KOPT-K1 (cell line): ENCODE measurements at regions not wholly inside any gene's neighbourhood (a gene's known extent, or its start where the extent isn't known, plus 50 kb on each side); places are given as distances from the start of the nearest gene placed in this dataset.

Experiments
- H3K27ac ChIP-seq: fragments of 200-600 bp; sonication (generic); 2 replicates; pipeline ENCODE4 v1.5.1; 2016; ENCODE audit warnings: antibody characterized with exemption, mild to moderate bottlenecking, low read depth, low read length; ENCODE audit not compliant: poor library complexity, severe bottlenecking
- H3K36me3 ChIP-seq: fragments of 200-600 bp; sonication (generic); 2 replicates; pipeline ENCODE4 v1.5.1; 2017; ENCODE audit warnings: antibody characterized with exemption, mild to moderate bottlenecking, low read length, moderate library complexity; ENCODE audit not compliant: insufficient read depth
- H3K9me3 ChIP-seq: fragments of 200-600 bp; sonication (generic); 2 replicates; pipeline ENCODE4 v1.5.1; 2017; ENCODE audit warnings: antibody characterized with exemption, low read length, mild to moderate bottlenecking; ENCODE audit not compliant: insufficient read depth, poor library complexity, severe bottlenecking

DNA sequence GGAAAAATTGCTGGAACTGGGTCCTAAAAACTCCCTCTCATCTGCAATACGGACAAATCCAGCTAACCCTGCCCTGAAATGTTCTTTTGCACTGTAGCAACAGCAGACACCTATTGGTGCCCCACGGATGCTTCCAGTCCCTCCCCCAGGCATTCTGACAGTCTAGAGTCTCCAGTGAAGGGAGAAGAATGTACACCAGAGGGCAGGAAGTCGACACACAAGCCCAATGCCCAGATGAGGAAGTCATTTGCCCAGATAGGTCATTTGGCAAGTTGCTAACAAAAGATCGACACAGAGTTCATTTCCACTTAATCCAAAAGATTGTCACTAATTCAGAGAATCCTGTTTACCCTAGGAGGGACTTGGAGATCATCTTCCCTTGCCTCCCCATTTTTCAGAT lies 293.0 kb upstream of the PRDM1 start:
- Histone ChIP-seq H3K9me3 (no peaks in the 10 kb centered on the region), H3K27ac (no peak overlapping the region), H3K36me3 (no peaks in the 10 kb centered on the region)

DNA sequence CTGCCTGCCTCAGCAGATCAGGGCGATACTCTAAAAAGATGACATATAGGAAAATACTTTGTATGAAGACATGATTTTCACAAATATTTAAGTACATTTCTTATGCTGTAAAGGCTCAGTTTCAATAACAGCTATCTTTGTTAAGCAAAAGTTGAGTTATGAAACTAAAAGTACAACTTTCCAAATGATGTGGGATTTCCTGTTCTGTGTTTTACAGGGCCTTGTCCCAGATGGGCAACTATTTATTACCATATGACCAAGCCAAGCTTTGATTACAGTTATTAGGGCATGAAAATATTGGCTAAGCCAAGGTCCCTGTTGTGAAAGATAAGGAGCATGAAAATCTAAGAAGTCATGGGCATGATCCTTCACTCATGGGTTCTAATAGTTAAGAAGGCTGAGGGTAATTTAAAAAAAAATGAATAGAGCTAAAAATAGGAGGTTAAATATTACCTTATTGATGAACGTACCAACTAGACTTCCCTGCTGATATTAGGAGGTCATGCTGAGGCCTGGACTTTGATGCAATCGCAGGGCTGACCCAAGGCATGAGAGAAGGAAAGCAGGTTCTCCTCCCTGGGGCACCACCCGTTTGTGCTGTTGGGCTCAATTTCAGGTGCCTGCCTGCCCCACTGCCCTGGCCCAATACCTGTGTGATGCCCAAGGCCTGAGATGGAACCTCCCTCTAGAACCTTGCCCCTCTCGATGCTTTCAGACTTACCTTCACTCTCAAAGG lies 294.4 kb upstream of the PRDM1 start:
- Histone ChIP-seq H3K36me3 (no peaks in the 10 kb centered on the region), H3K27ac (no peak overlapping the region), H3K9me3 (no peaks in the 10 kb centered on the region)

DNA sequence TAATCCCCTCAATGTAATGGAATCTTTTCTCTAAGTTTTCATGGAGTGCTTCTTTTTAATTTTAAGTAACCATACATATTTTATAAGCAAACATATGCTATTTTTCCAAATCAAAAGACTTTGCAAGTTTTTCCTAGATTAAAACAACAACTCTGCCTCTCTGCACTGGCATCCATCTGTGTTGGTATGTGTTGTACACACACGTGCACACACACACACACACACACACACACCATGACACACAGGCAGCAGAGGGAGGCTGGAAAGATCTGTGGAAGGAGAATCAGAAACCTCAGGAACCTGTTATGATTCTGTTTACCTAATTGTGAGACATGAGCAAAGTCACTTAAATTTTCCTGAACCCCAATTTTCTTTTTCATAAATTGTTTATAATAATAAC lies 295.0 kb upstream of the PRDM1 start:
- no peaks in the 10 kb centered on the region for H3K36me3 ChIP-seq
- no peak overlapping the region for H3K27ac ChIP-seq
- no peaks in the 10 kb centered on the region for H3K9me3 ChIP-seq

DNA sequence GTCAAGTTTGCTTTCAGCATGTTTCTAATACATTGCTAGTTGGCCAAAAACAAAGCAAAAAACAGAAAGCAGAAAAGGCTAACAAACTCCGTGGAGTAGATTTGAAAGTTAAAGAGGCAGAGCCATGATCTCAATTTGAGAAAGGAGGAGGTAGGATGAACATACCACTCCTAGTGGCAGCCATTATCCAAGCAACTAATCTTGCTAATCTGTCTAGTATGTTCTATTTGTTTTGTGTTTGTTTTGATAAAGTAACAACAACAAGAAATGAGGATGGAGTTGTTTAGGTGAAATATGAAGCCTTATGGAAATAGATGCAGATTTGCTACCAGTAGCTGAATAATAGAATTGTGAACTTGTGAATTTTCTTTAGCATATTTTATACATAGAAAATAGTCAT lies 295.5 kb upstream of the PRDM1 start:
- Histone ChIP-seq H3K36me3 (no peaks in the 10 kb centered on the region), H3K9me3 (no peaks in the 10 kb centered on the region), H3K27ac (no peak overlapping the region)

DNA sequence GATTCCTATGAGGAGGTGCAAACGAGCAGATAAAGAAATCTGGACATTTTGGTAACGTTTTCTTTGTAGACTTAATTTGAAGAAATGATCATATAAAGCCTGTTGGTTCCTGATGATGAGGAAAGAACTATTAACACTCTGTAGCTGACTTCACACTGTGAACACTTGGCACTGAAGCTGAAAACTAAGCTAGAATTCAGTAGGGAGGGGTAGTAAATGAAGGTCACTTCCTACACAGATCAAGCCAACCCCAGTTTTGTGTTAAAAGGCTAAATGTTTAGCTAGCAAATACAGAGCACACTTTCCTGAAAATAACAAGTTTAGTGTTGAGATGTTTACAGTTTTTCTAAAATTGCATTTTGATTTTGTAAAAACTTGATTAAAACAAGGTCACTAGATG lies 296.2 kb upstream of the PRDM1 start:
- H3K9me3 ChIP-seq: no peaks in the 10 kb centered on the region
- H3K27ac ChIP-seq: no peak overlapping the region
- no peaks in the 10 kb centered on the region for H3K36me3 ChIP-seq

DNA sequence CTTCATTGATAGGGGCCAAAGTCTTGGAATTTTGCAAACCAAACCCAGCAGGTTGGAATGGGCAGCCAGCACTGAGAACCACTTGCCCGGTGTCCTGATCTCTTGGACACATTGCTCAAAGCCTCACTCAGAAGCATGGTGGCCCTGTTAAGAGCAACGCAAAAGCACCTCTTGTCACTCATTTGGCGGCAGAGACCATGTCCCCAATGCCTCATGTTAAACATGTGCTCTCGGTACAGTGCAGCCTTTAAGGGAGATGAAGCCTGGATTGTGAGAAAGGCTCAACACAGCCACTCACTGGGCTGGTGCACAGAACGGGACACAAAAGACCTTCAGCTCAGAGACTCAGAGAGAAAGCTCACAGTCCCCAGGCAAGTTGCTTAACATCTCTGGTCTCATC lies 298.4 kb upstream of the PRDM1 start:
- no peaks in the 10 kb centered on the region for H3K36me3 ChIP-seq
- no peak overlapping the region for H3K27ac ChIP-seq
- no peaks in the 10 kb centered on the region for H3K9me3 ChIP-seq

DNA sequence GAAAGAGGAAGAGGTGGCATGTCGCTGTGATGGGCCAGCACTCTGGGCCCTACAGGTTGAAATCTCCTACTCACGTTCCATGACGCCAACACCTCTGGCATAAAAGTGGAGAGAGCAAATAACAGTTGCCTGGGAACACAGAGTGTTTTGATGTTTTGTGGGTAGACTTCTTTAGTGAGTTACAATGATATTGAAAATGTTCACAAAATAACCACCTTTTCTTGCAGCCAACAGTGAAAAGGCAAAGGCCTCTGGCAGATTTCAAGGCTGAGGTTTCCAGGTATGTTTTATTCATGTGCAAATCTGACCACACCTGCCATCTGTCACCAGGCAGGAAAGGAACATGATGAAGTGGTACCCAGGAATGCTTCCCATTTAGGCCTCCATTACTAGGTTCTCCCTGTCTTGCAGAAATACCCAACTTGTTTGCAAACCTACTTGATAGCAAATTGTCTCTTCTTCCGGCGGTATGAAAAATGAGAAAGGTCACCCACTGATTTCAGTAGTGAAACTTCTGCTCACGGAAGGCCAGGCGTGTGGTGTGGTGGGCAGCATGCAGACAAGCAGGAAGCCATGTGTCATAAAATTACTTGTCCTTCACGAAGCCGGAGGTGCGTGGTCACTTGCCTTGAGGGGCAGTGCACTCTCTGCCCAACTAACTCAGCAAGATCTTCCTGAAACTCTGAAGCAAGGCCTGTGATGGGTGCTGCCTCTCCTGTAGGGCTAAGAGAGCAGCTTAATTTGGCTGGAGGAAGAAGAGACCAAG lies 299.1 kb upstream of the PRDM1 start:
- H3K36me3 ChIP-seq: no peaks in the 10 kb centered on the region
- no peaks in the 10 kb centered on the region for H3K9me3 ChIP-seq
- no peak overlapping the region for H3K27ac ChIP-seq

DNA sequence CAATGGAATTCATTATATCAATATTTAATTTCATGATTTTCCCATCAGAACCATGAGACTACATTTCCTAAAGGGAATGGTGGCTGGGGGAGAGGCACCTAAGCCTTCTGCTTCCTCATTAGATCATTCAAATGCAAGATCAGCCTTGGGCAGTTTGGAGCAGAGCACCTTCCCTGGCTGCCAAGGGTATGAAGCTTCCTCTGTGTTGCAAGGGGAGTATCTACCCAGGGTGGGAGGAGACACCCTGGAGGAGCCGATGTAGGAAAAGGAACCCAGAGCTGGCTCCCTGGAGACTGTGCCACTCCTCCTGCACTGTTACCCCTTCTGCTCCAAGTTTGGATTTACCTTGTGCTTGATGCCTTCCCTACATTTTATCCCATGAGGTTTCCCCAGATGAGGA lies 299.7 kb upstream of the PRDM1 start:
- Histone ChIP-seq H3K36me3 (no peaks in the 10 kb centered on the region), H3K9me3 (no peaks in the 10 kb centered on the region), H3K27ac (no peak overlapping the region)

DNA sequence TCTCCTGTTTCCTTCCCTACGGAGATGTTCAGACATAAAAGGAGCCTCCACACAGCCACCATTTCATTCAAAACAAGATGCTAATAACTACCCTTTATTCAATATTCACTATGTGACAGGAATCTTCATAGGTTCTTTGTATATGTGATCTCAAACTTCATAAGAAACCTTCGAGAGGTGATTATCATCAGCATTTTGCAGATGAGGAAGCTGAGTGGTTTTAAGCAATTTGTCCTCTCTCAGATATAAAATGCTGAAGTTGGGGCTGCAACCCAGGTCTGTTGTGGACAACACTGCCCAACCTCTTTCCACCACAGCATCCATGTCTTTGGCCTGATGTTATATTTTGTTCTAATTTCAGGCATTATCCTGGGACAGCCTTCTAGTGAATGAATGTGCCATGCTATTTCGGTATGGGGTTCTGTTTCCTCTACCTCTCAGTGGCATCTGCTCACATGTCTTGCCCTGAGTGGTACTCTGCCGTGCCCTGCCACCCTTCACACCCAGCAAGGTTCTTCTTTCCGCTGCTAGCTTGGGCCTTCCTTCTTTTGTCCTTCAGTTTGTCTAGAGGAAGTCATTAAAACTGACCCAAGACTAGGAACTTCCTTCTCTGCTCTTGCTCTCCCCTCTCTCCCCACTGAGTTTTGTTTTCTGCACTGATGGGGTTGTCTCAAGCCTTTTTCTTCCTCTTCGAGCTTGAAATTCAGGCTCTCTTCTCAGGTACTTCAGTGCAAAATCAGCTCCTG lies 300.9 kb upstream of the PRDM1 start:
- H3K27ac ChIP-seq: no peak overlapping the region
- H3K36me3 ChIP-seq: no peaks in the 10 kb centered on the region

DNA sequence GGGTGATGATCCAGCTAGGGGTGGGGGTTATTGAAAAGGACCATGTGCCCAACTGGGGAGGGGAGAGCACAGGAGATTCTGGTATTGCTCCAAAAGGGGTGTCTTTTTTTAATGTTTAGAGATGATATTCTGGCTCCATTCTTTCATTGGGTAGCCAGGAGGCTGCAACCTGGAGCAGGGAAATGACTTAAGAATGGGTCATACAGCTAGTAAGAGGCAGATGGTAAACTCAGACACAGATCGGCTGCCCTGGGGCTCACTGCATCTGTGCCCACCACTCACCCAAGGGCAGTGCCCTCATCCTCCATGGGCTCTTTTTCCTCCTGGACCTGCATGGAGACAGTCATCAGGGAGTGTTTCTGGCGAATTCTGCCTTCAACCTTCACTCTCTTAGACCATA lies 302.0 kb upstream of the PRDM1 start:
- H3K36me3 ChIP-seq: no peaks in the 10 kb centered on the region
- H3K9me3 ChIP-seq: no peaks in the 10 kb centered on the region
- no peak overlapping the region for H3K27ac ChIP-seq

More for the DNA sequence above, 300.9 kb upstream of the PRDM1 start:
- no peaks in the 10 kb centered on the region for H3K9me3 ChIP-seq

DNA sequence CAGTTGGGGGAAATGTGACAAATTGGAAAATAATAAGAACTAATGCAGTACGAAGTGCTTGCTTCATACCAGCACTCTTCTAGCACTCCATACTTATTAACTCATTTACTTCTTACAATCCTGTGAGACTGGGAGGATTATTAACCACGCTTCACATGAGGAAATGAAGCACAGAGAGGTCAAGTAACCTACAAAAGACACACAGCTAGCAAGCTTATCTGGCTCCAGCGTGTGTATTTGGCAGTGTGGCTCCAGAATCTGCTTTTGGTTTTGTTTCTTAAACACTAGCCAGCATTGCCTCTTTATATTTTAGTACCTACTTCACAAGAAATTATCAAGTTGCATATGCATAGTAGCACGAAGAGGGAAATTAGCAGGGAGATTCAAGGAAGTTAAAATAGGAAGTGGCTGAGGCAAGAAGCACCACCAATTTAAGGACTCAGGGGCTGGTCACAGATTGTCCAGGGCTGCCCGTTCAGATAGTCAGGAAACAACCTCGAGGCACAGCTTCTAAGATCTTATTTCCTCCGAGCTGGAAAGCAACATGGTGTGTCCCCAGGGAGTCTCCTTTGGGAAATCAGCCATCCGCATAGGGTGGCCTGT lies 302.7 kb upstream of the PRDM1 start:
- no peak overlapping the region for H3K27ac ChIP-seq
- no peaks in the 10 kb centered on the region for H3K9me3 ChIP-seq
- H3K36me3 ChIP-seq: no peaks in the 10 kb centered on the region

DNA sequence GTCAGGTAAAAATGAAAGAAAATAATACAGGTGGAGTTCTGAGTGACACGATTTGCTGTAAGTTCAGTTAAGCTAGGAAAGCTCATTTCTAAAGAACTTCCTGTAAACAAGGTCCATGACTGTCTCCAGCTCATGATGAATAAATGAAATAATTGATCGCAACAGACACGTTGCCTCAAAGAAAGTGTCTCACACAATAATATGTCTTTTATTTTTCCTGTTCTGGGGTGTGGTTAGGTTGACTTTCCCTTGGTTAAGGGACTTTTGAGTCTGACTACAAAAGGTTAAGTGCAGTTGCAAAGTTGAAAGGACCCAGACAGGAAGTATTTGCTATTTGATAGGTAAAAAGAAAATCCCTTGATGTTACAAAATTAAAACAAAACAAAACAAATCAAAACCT lies 304.2 kb upstream of the PRDM1 start:
- Histone ChIP-seq H3K36me3 (no peaks in the 10 kb centered on the region), H3K9me3 (peaks cover 8% of the 10 kb centered on the region), H3K27ac (peak overlapping the region; percentile 51)

DNA sequence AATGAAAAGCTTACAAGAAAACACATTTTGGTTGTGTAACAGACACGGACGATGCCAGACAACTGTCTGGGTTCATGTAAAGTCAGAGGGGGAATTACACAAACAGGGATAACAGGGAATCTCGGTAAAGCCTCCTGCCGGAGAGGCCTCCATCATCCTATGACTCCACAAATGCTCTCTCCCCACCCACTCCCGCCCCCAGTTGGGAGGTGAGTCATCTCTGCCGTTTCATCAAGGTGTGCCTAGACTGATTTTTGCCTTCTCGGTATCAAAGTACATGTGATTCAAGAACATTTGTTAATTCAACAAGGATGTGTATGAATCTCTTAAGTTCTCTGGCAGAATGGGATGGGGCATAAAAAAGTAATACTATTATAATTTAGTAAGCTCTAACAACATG lies 304.9 kb upstream of the PRDM1 start:
- Histone ChIP-seq H3K9me3 (peaks cover 8% of the 10 kb centered on the region), H3K27ac (peak overlapping the region; percentile 51)

DNA sequence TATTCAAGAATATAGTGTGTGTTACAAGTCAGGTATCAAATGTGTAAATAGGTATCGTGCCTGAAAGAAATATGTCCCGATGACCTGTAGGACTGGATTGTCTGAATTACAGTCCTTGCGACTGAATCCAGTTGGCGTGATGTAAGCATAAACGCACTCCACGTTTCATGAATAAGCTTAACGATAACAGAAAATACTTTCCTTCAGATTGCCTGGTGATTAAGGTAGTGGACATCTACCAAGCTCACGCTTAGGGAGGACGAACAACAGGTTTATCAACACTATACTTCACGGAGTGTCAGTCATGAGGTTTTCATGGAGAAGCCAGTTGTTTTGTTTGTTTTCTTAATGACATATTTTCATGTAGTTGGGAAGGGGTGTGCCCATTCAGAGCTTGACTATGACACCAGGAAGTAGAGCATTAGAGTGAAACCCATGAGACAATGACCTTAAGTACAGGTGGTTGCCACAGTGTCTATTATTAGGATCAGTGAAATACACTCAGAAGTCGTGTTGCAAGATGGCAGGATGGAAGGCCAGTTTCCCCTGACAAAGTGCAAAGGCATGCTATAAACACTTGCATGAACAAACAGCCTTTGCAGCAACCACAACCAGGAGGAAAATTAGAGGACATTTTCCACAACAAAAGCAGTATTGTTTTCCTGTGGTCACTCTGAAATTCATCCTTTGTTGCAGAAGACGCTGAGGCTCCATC lies 305.8 kb upstream of the PRDM1 start:
- H3K9me3 ChIP-seq: peaks cover 16% of the 10 kb centered on the region
- H3K27ac ChIP-seq: no peak overlapping the region
- no peaks in the 10 kb centered on the region for H3K36me3 ChIP-seq

More for the DNA sequence above, 304.9 kb upstream of the PRDM1 start:
- H3K36me3 ChIP-seq: no peaks in the 10 kb centered on the region
